B cell (primary cell): ENCODE measurements at regions not wholly inside any gene's neighbourhood (a gene's known extent, or its start where the extent isn't known, plus 50 kb on each side); places are given as distances from the start of the nearest gene placed in this dataset.

Experiments
- ATAC-seq: fragments of 200-7000 bp; cut with Tn5 transposase; one replicate; pipeline ENCODE4 v1.10.0; 2021; ENCODE audit warnings: low read depth, mild to moderate bottlenecking, moderate number of reproducible peaks, moderate library complexity
- CTCF ChIA-PET: fragments of 350-600 bp; sonication (Branson Sonifier 250); formaldehyde crosslinking; loops from one replicate; lab custom pipeline; 2021; ENCODE audit warnings: antibody characterized with exemption, inconsistent platforms; lab: Charles Lee
- POLR2A ChIA-PET: fragments of 350-600 bp; sonication (Branson Sonifier 250); formaldehyde crosslinking; loops from one replicate; lab custom pipeline; 2021; ENCODE audit warnings: antibody characterized with exemption; lab: Charles Lee
- DNase-seq: peaks from one replicate; pipeline ENCODE4 v3.0.0; 2013
- H2AFZ ChIP-seq: 2 replicates; pipeline ENCODE4 v1.6.1; 2012; ENCODE audit warnings: mild to moderate bottlenecking, low read depth, low read length; ENCODE audit not compliant: insufficient read depth, poor library complexity, severe bottlenecking
- H3K27ac ChIP-seq, 2 donors: 1 replicate in 1 of 2; 2 replicates in 1 of 2; pipeline ENCODE4 v1.5.1; 2012 to 2013; ENCODE audit warnings: low read length in 2 of 2, mild to moderate bottlenecking in 2 of 2, moderate library complexity in 1 of 2
- H3K27me3 ChIP-seq, 4 experiments: fragments of 200-600 bp in 1 of 4; sonication (generic) in 1 of 4; replicated peaks in 1 of 4; 1 replicate in 2 of 4; 2 replicates in 2 of 4; pipeline versions ENCODE4 v1.6.1 to v1.7.0; 2013 to 2016; ENCODE audit warnings: low read length in 3 of 4, mild to moderate bottlenecking in 2 of 4, mixed read lengths in 1 of 4, moderate library complexity in 1 of 4; ENCODE audit not compliant: insufficient read depth in 4 of 4, control insufficient read depth in 3 of 4; ENCODE audit errors: control extremely low read depth in 1 of 4
- H3K36me3 ChIP-seq, 2 experiments: replicated peaks in 1 of 2; 1 replicate in 1 of 2; 2 replicates in 1 of 2; pipeline versions ENCODE4 v1.6.1 to v1.7.1; 2013; ENCODE audit warnings: low read length in 1 of 2; ENCODE audit not compliant: insufficient read depth in 2 of 2, control insufficient read depth in 1 of 2; ENCODE audit errors: control extremely low read depth in 1 of 2, extremely low read depth in 1 of 2
- H3K4me1 ChIP-seq, 2 donors: fragments of 200-600 bp in 1 of 2; sonication (generic) in 1 of 2; 1 replicate in 1 of 2; 2 replicates in 1 of 2; pipeline versions ENCODE4 v1.5.1 to v1.6.1; 2013 to 2017; ENCODE audit warnings: low read length in 2 of 2; ENCODE audit not compliant: control insufficient read depth in 2 of 2, insufficient read depth in 2 of 2
- H3K4me2 ChIP-seq: replicated peaks from 2 replicates; pipeline ENCODE3; 2012; ENCODE audit warnings: mild to moderate bottlenecking, low read depth, low read length; ENCODE audit not compliant: poor library complexity, severe bottlenecking
- H3K4me3 ChIP-seq, 5 experiments: fragments of 200-600 bp in 1 of 5; sonication (generic) in 1 of 5; 1 replicate in 3 of 5; 2 replicates in 2 of 5; pipeline versions ENCODE4 v1.5.1 to v1.7.0; 2011 to 2016; ENCODE audit warnings: low read length in 4 of 5, mild to moderate bottlenecking in 4 of 5, low read depth in 2 of 5, control low read depth in 1 of 5, moderate library complexity in 1 of 5; ENCODE audit not compliant: insufficient read depth in 1 of 5; ENCODE audit errors: control extremely low read depth in 1 of 5, extremely low read depth in 1 of 5
- H3K79me2 ChIP-seq: fragments of 200-600 bp; sonication (generic); one replicate; pipeline ENCODE4 v1.6.0; 2016; ENCODE audit warnings: low read length; ENCODE audit not compliant: control insufficient read depth, insufficient read depth
- H3K9ac ChIP-seq: fragments of 200-600 bp; sonication (generic); 2 replicates; pipeline ENCODE4 v1.6.1; 2017; ENCODE audit warnings: mild to moderate bottlenecking, low read length, moderate library complexity
- H3K9me3 ChIP-seq, 3 donors: one replicate each; pipeline versions ENCODE4 v1.6.1 to v1.7.1; 2013; ENCODE audit warnings: low read length in 2 of 3; ENCODE audit not compliant: control insufficient read depth in 2 of 3, insufficient read depth in 1 of 3; ENCODE audit errors: control extremely low read depth in 1 of 3
- H4K20me1 ChIP-seq: 2 replicates; pipeline ENCODE4 v1.6.0; 2012; ENCODE audit warnings: mild to moderate bottlenecking, low read length; ENCODE audit not compliant: insufficient read depth, control insufficient read depth, poor library complexity, severe bottlenecking
- H3K27ac Mint-ChIP-seq: one replicate; pipeline ENCODE4 v1.8.0; 2021; ENCODE audit warnings: mixed read lengths
- H3K27me3 Mint-ChIP-seq: one replicate; pipeline ENCODE4 v1.8.0; 2021; ENCODE audit warnings: mixed read lengths
- H3K4me1 Mint-ChIP-seq: one replicate; pipeline ENCODE4 v1.8.0; 2021; ENCODE audit warnings: mixed read lengths
- H3K4me3 Mint-ChIP-seq: one replicate; pipeline ENCODE4 v1.8.0; 2021; ENCODE audit warnings: mixed read lengths
- H3K9me3 Mint-ChIP-seq: one replicate; pipeline ENCODE4 v1.8.0; 2022; ENCODE audit warnings: mixed read lengths; ENCODE audit not compliant: insufficient read depth
- CTCF ChIP-seq: fragments of 200-600 bp; IDR thresholded peaks from one replicate; pipeline ENCODE4 v1.8.0; 2022; ENCODE audit warnings: antibody characterized with exemption, mild to moderate bottlenecking
- EZH2 ChIP-seq: IDR thresholded peaks from 2 replicates; pipeline ENCODE4 v1.6.1; 2012; ENCODE audit warnings: borderline replicate concordance, low read depth, mild to moderate bottlenecking, moderate library complexity, low read length; ENCODE audit not compliant: insufficient read depth, poor library complexity, severe bottlenecking
- WGBS: methylation state at CpG from one replicate; pipeline ENCODE4 v1.1.5; 2013; ENCODE audit warnings: missing lambda C conversion rate; ENCODE audit not compliant: insufficient coverage; 5-methylcytosine and 5-hydroxymethylcytosine counted together
- intact Hi-C: fragments of 100-400 bp; cut with micrococcal nuclease; formaldehyde crosslinking; loops from one replicate; pipeline ENCODE4 v1.10.0; 2022

GRCh38 chr1:38207275-38207674 lies 160.7 kb upstream of the POU3F1 start:
- Histone ChIP-seq H4K20me1 (no peaks in the 10 kb centered on the region), H3K9me3 (no peaks in the 10 kb centered on the region), H3K36me3 (no peaks in the 10 kb centered on the region), H3K9ac (no peak overlapping the region), H3K27me3 (peaks cover 0 to 5% (median 0%) of the 10 kb centered on the region in 4 experiments), H3K4me3 (no peak overlapping the region), H3K79me2 (no peaks in the 10 kb centered on the region), H3K4me2 (no peak overlapping the region), H3K27ac (no peak overlapping the region), H2AFZ (no peak overlapping the region), H3K4me1 (peaks cover 0 to 7% of the 10 kb centered on the region in 2 donors)
- 97% methylated on average over 15 of the region's 15 CpGs for WGBS
- H3K4me3 Mint-ChIP-seq = no peak overlapping the region
- intact Hi-C loops = no loop called here
- H3K9me3 Mint-ChIP-seq = no peaks in the 10 kb centered on the region
- no peak overlapping the region for H3K27ac Mint-ChIP-seq
- H3K4me1 Mint-ChIP-seq = peaks cover 7% of the 10 kb centered on the region
- DNase-seq = no peak
- TF ChIP-seq EZH2 (no peak), CTCF (no peak)
- H3K27me3 Mint-ChIP-seq = peaks cover 2% of the 10 kb centered on the region
- ChIA-PET CTCF (no interaction called here), POLR2A (no interaction called here)
- no peak for ATAC-seq

- ATAC-seq (no peak), DNase-seq (no peak)
- H3K9me3 ChIP-seq = peaks cover 0 to 3% (median 0%) of the 10 kb centered on the region in 3 donors
- H3K4me3 ChIP-seq = no peak overlapping the region
- Mint-ChIP-seq H3K9me3 (peaks cover under 1% of the 10 kb centered on the region), H3K27ac (no peak overlapping the region), H3K4me3 (no peak overlapping the region), H3K4me1 (peaks cover 7% of the 10 kb centered on the region), H3K27me3 (peaks cover 2% of the 10 kb centered on the region)
- no peak overlapping the region for H3K4me2 ChIP-seq
- H3K27ac ChIP-seq = no peak overlapping the region
- CTCF ChIA-PET = no interaction called here
- no peaks in the 10 kb centered on the region for H4K20me1 ChIP-seq
- H3K9ac ChIP-seq = no peak overlapping the region
- no peaks in the 10 kb centered on the region for H3K36me3 ChIP-seq
- TF ChIP-seq CTCF (no peak), EZH2 (no peak)
- H3K79me2 ChIP-seq = no peaks in the 10 kb centered on the region
- WGBS = 100% methylated on average over 3 of the region's 3 CpGs
- peaks cover 0 to 6% (median 0%) of the 10 kb centered on the region in 4 experiments for H3K27me3 ChIP-seq
- intact Hi-C loops = no loop called here
- H3K4me1 ChIP-seq = peaks cover 0 to 6% of the 10 kb centered on the region in 2 donors
- POLR2A ChIA-PET = no interaction called here
- no peak overlapping the region for H2AFZ ChIP-seq
These were observed 158.1 kb upstream of the POU3F1 start for GRCh38 chr1:38204698-38205097.
